Ecto neural progenitor cell (in vitro differentiated cells): ENCODE measurements at regions not wholly inside any gene's neighbourhood (a gene's known extent, or its start where the extent isn't known, plus 50 kb on each side); places are given as distances from the start of the nearest gene placed in this dataset.

ENCODE experiments used
- DNase-seq: peaks from one replicate; pipeline ENCODE4 v3.0.0-alpha.2; 2018; ENCODE audit warnings: low spot score

DNA sequence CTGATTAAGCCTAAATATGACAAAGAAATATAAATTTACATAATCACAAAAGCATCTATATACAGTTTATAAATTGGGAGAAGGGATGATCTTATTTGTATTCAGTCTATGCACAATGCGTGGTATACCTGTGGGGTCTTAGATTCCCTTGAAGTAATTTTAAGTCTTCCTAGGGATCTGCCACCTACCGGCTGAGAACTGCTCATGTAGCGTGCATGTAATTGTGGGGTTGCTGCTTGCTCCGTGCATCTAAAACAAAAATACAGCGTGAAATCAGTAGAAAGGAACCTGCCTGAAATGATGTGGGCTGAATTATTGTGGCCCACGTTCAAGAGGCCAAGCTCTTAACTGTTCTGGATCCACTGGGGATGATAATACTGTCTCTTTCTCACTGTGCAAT is 187.3 kb downstream of the MBOAT1 start:
- DNase-seq = no peak

GRCh38 chr6:20025681-20026080 is 186.6 kb downstream of the MBOAT1 start:
- DNase-seq = no peak

DNA sequence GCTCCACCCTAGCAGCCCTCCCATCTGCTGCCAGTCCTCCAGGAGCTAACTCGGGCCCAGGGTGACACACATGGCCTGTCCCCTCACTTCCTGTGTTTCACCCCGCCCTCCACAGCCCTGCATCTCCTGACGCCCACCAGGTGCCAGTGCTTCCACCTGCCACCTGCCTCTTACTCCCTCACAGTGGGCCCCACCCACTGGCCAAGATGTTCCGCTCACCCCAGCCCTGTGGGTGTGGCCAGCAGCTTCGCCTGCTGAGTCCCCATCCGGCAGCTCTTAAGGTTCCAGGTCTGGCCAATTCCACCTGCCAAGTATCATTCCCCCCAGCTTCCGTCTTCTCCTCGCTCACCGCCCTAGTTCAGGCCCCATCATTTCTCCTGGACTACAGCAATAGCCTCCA is 184.1 kb downstream of the MBOAT1 start:
- DNase-seq = no peak

DNA sequence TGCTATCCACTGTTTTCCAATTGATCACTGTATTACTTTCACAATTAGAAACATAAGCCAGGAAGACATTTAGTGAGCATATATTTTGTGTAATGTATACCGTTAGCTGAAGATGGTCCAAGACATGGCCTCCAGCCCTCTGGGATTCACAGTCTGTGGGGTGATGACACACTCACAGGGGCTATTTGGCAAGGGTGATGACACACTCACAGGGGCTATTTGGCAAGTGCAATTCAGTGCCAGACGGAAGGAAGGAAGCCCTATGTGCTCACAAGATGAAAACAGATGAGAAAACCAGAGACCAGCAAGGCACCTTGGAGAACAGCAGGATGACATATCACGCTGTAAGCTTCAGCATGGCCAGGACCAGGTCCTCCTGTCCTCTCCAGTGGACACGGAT is 183.7 kb downstream of the MBOAT1 start:
- no peak for DNase-seq

- no peak for DNase-seq
These were observed 182.3 kb downstream of the MBOAT1 start for GRCh38 chr6:20029979-20030378.

GRCh38 chr6:20031342-20031741 is 180.9 kb downstream of the MBOAT1 start:
- DNase-seq = no peak

DNA sequence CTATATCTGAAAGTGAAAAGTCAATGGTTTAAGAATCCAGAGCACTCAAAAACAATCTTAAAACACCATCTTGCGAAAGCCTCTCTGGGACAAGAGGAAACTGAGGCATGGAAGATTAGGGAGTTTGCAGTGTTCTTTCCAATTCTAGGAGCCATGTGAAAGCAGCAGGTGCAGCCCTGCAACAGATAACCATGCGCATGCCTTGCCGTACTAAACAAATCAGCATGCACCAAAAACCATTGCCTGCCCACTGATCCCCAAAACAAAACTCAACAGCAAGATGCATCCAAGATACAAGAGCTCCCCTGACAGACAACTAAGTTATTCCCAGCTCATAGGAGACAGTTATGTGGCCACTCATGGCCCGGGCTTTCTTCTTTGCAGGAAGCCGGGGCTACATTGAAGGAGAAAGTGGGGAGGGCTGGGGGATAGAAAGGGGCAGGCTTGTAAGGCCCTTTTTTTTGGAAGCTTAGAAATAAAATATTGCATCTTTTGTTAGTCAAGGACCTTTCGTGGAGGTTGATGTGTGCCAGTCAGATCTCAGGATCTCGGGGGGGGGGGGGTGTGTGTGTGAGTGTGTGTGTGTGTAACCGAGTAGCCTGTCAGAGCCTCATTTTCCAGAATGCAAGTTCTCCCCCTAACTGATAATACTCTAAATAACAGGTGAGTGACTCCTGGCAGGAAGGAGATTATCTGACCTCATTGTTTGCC is 178.4 kb downstream of the MBOAT1 start:
- no peak for DNase-seq

DNA sequence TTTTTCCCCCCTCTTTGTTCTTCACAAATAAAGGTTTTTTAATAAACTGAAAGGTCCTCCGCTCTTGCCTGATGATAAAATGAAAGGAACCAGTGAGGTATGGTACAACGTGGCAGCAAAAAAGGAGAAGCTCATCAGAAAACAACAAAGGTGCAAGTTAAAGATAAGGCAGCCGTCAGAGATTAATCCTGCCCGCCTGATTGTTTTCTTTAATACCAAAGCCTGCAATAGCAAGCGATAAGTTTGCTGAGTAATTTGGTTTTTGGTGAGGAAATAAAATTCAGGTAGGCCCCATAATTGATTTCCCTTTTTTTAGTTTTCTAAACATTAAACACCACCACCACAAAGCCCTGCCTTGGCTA is 177.9 kb downstream of the MBOAT1 start:
- DNase-seq = no peak

- no peak for DNase-seq
These were observed 176.1 kb downstream of the MBOAT1 start for GRCh38 chr6:20036141-20036677.

DNA sequence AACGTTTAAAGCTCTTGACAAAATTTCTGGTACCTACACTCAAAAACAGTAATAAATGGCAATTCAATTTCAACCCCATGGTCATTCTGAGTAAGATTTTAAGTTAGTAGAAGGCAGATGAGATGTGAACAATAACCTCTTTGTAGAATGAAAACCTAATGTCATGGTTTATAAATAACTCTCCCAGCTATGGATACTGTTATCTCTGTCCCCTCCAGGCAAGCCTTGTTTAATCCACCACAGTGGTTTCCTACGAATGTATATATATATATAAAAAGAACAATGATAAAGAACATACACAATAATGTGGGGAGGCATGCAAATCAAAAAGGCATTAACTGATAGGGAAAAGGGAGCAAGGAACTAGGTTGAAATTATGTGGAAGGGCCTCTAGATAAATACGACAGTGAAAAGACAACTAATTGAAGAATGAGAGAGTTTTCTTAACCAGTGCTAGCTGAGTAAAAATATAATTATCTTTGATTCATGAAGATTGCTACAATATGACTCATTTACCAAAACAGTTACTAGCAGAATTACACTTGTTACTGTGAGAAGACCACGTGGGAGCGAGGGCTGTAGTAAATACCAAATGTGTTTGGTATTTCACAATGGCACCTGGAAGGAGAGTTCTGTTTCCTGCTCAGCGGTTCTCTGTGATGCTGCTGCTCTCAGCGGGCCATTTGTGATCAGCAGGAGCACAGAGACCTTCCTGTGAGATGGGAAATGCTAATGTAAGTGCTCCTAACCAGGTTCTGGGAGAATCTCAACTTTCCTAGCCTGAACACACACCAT is 173.7 kb downstream of the MBOAT1 start:
- DNase-seq = no peak

DNA sequence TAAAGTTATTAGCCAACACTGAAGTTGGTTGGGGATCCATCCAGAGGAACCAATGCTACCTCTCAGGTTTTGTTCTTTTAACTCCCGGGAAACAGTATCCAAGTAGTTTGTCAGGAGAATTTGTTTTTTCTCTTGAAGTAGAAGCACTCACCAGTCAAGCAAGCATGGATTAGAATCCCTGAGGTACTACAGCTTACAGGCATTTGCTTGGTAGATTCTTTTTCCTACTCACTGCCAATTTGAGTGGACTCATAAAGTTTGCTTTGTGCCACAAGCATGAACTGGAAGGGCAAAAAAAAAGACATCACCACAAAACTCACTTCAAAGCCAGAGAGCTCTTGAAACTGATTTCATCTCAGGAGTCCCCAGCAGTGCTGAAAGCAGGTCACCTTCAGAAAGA is 167.4 kb downstream of the MBOAT1 start:
- no peak for DNase-seq
